ENCODE measurements at regions not wholly inside any gene's neighbourhood (a gene's known extent, or its start where the extent isn't known, plus 50 kb on each side); places are given as distances from the start of the nearest gene placed in this dataset.

GRCh38 chr15:81530271-81530691 lies 156.3 kb upstream of the TMC3 start:
- no peak for TF ChIP-seq POLR2AphosphoS5 (IDR thresholded peaks at IDR 0.05; ENCODE audit: low read depth, low read length)
- TF ChIP-seq FOXP2 (optimal IDR thresholded peaks at IDR 0.05; ENCODE audit: borderline replicate concordance, extremely low read depth, extremely low read length, insufficient read depth), result no peak

All from PFSK-1 (cell line).